Loucy (cell line): ENCODE measurements at regions not wholly inside any gene's neighbourhood (a gene's known extent, or its start where the extent isn't known, plus 50 kb on each side); places are given as distances from the start of the nearest gene placed in this dataset.

Source experiments
- H2AFZ ChIP-seq: fragments of 200-600 bp; sonication (generic); 2 replicates; pipeline ENCODE4 v1.6.0; 2016; ENCODE audit warnings: antibody characterized with exemption, mild to moderate bottlenecking, low read length, moderate library complexity
- H3F3A ChIP-seq: fragments of 200-600 bp; 2 replicates; pipeline ENCODE4 v1.6.0; 2016; ENCODE audit warnings: antibody characterized with exemption, low read depth, mild to moderate bottlenecking
- H3K27me3 ChIP-seq: fragments of 200-600 bp; sonication (generic); 2 replicates; pipeline ENCODE4 v1.6.1; 2014; ENCODE audit warnings: low read length, mild to moderate bottlenecking; ENCODE audit not compliant: insufficient read depth, poor library complexity, severe bottlenecking
- H3K36me3 ChIP-seq: fragments of 200-600 bp; sonication (generic); 2 replicates; pipeline ENCODE4 v1.6.1; 2016; ENCODE audit warnings: low read length; ENCODE audit not compliant: insufficient read depth
- H3K4me1 ChIP-seq: fragments of 200-600 bp; sonication (generic); 2 replicates; pipeline ENCODE4 v1.5.1; 2014; ENCODE audit warnings: low read length, mild to moderate bottlenecking; ENCODE audit not compliant: insufficient read depth, poor library complexity, severe bottlenecking
- H3K4me2 ChIP-seq: fragments of 200-600 bp; sonication (generic); 2 replicates; pipeline ENCODE4 v1.6.0; 2014; ENCODE audit warnings: antibody characterized with exemption, low read length, low read depth, mild to moderate bottlenecking; ENCODE audit not compliant: poor library complexity, severe bottlenecking
- H3K4me3 ChIP-seq: fragments of 200-600 bp; sonication (generic); 2 replicates; pipeline ENCODE4 v1.5.1; 2014; ENCODE audit warnings: low read length, mild to moderate bottlenecking, mixed read lengths; ENCODE audit not compliant: poor library complexity, severe bottlenecking
- H3K79me2 ChIP-seq: fragments of 200-600 bp; sonication (generic); 2 replicates; pipeline ENCODE4 v1.6.1; 2014; ENCODE audit warnings: low read length; ENCODE audit not compliant: insufficient read depth
- H3K9ac ChIP-seq: fragments of 200-600 bp; sonication (generic); 2 replicates; pipeline ENCODE4 v1.6.0; 2014; ENCODE audit warnings: mild to moderate bottlenecking, low read depth, low read length, moderate library complexity; ENCODE audit not compliant: poor library complexity, severe bottlenecking
- H3K9me2 ChIP-seq: fragments of 200-600 bp; sonication (generic); replicated peaks from 2 replicates; pipeline ENCODE4 v1.6.1; 2016; ENCODE audit warnings: low read depth, low read length, mixed read lengths
- H3K9me3 ChIP-seq: fragments of 200-600 bp; sonication (generic); 2 replicates; pipeline ENCODE4 v1.6.1; 2014; ENCODE audit warnings: mild to moderate bottlenecking, antibody characterized with exemption, low read length, low read depth; ENCODE audit not compliant: insufficient read depth
- H4K20me1 ChIP-seq: fragments of 200-600 bp; sonication (generic); 2 replicates; pipeline ENCODE4 v1.6.0; 2014; ENCODE audit warnings: antibody characterized with exemption, low read length, mild to moderate bottlenecking; ENCODE audit not compliant: insufficient read depth, poor library complexity, severe bottlenecking
- CTCF ChIP-seq: fragments of 200-600 bp; sonication (generic); conservative IDR thresholded peaks from 2 replicates; pipeline ENCODE4 v1.5.1; 2014; ENCODE audit warnings: mild to moderate bottlenecking, antibody characterized with exemption, low read length
- EZH2phosphoT487 ChIP-seq: fragments of 200-600 bp; IDR thresholded peaks from 2 replicates; pipeline ENCODE4 v1.6.1; 2018; ENCODE audit warnings: antibody characterized with exemption, mild to moderate bottlenecking, moderate library complexity, borderline replicate concordance

- TF ChIP-seq EZH2phosphoT487: no peak
- TF ChIP-seq CTCF: peak; percentile 59
- H3K9ac ChIP-seq: no peak overlapping the region
- no peak overlapping the region for H3K4me2 ChIP-seq
- no peaks in the 10 kb centered on the region for H3K9me2 ChIP-seq
- no peaks in the 10 kb centered on the region for H3K27me3 ChIP-seq
- no peaks in the 10 kb centered on the region; the same call in 1 of the 2 replicates for H3K9me3 ChIP-seq
- no peak overlapping the region for H2AFZ ChIP-seq
- no peaks in the 10 kb centered on the region for H3K79me2 ChIP-seq
- no peaks in the 10 kb centered on the region for H3K36me3 ChIP-seq
- no peaks in the 10 kb centered on the region for H4K20me1 ChIP-seq
- no peaks in the 10 kb centered on the region for H3K4me1 ChIP-seq
- no peak overlapping the region for H3K4me3 ChIP-seq
- H3F3A ChIP-seq: no peaks in the 10 kb centered on the region
These were observed 434.1 kb downstream of the NOVA1 start for GRCh38 chr14:26163761-26164160.

- no peaks in the 10 kb centered on the region for H3K27me3 ChIP-seq
- H3K4me3 ChIP-seq: no peak overlapping the region
- no peaks in the 10 kb centered on the region for H4K20me1 ChIP-seq
These were observed 440.3 kb downstream of the NOVA1 start for GRCh38 chr14:26157517-26157916.

GRCh38 chr14:26143057-26143456, 454.8 kb downstream of the NOVA1 start:
- Histone ChIP-seq H3K9me2 (no peaks in the 10 kb centered on the region), H3K36me3 (no peaks in the 10 kb centered on the region), H3K9ac (no peak overlapping the region), H4K20me1 (no peaks in the 10 kb centered on the region), H3K4me3 (no peak overlapping the region), H2AFZ (no peak overlapping the region), H3F3A (no peaks in the 10 kb centered on the region), H3K79me2 (no peaks in the 10 kb centered on the region), H3K27me3 (no peaks in the 10 kb centered on the region), H3K9me3 (no peaks in the 10 kb centered on the region), H3K4me1 (no peaks in the 10 kb centered on the region), H3K4me2 (no peak overlapping the region)
- no peak for TF ChIP-seq EZH2phosphoT487
- no peak for TF ChIP-seq CTCF

More at GRCh38 chr14:26157517-26157916, 440.3 kb downstream of the NOVA1 start:
- H3K9ac ChIP-seq: no peak overlapping the region
- no peaks in the 10 kb centered on the region for H3K79me2 ChIP-seq
- no peaks in the 10 kb centered on the region for H3K36me3 ChIP-seq
- peaks cover 3% of the 10 kb centered on the region; the same call in 1 of the 2 replicates for H3K9me3 ChIP-seq
- no peaks in the 10 kb centered on the region for H3K9me2 ChIP-seq
- no peaks in the 10 kb centered on the region for H3F3A ChIP-seq
- no peak overlapping the region for H2AFZ ChIP-seq
- no peaks in the 10 kb centered on the region for H3K4me1 ChIP-seq
- no peak overlapping the region for H3K4me2 ChIP-seq
- TF ChIP-seq EZH2phosphoT487: no peak
- TF ChIP-seq CTCF: no peak
